ENCODE measurements at regions not wholly inside any gene's neighbourhood (a gene's known extent, or its start where the extent isn't known, plus 50 kb on each side); places are given as distances from the start of the nearest gene placed in this dataset.

DNA sequence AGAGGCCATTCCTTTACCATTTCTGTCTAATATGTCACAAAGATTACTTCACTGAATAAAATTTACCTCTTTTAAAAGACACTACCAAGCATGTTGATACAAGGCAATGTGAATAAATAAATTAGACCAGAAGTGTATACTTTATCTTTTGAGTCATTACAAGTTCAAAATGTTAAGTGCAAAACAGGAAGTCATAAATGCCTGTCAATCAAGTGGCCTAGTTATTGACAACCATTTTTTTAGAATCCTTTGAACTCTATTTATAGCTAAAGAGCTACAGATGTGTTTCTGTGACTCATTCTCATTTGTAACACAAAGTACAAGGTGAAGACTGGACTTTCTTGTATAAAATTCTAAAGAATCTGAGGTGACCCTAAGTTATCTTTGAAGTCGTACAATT, 602.7 kb upstream of the SEMA6A start:
- no peaks in the 10 kb centered on the region; the same call in 1 of the 2 replicates for H3K36me3 Mint-ChIP-seq (ENCODE audit: low read depth)
- TF ChIP-seq, protein P1, sequence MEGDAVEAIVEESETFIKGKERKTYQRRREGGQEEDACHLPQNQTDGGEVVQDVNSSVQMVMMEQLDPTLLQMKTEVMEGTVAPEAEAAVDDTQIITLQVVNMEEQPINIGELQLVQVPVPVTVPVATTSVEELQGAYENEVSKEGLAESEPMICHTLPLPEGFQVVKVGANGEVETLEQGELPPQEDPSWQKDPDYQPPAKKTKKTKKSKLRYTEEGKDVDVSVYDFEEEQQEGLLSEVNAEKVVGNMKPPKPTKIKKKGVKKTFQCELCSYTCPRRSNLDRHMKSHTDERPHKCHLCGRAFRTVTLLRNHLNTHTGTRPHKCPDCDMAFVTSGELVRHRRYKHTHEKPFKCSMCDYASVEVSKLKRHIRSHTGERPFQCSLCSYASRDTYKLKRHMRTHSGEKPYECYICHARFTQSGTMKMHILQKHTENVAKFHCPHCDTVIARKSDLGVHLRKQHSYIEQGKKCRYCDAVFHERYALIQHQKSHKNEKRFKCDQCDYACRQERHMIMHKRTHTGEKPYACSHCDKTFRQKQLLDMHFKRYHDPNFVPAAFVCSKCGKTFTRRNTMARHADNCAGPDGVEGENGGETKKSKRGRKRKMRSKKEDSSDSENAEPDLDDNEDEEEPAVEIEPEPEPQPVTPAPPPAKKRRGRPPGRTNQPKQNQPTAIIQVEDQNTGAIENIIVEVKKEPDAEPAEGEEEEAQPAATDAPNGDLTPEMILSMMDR (IDR thresholded peaks at IDR 0.05) = no peak
- no peak overlapping the region for H3K27ac Mint-ChIP-seq
- H3K9me3 Mint-ChIP-seq = peaks cover 22% of the 10 kb centered on the region
- no peak for DNase-seq
- H3K27me3 Mint-ChIP-seq (ENCODE audit: insufficient read depth) = no peaks in the 10 kb centered on the region
- no peaks in the 10 kb centered on the region for H3K4me1 Mint-ChIP-seq (ENCODE audit: low read depth)
- H3K4me3 Mint-ChIP-seq = no peak overlapping the region

DNA sequence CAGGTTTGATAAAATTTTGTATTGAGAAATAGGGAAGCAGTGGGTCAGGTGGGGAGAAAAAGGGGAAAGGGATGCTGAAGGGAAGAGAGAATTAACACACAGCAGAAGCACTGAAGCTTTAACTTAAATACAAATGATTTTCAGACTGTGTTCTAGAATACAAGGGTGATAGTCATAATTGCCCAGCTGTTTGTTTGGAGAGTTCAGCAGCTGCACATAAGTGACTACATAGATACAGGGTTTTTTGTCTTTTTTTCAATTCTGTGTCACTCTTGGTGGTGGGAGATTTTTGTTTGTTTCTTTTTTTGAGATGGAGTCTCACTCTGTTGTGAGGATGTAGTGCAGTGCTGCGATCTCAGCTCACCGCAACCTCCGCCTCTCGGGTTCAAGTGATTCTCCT, 590.4 kb upstream of the SEMA6A start:
- H3K36me3 Mint-ChIP-seq (ENCODE audit: low read depth) = peaks cover 5% of the 10 kb centered on the region; the same call in 1 of the 2 replicates
- TF ChIP-seq, protein P1 (IDR thresholded peaks at IDR 0.05) = no peak
- H3K4me3 Mint-ChIP-seq = no peak overlapping the region
- H3K9me3 Mint-ChIP-seq = peaks cover 35% of the 10 kb centered on the region
- no peak for DNase-seq
- no peaks in the 10 kb centered on the region for H3K27me3 Mint-ChIP-seq (ENCODE audit: insufficient read depth)
- no peaks in the 10 kb centered on the region for H3K4me1 Mint-ChIP-seq (ENCODE audit: low read depth)
- no peak overlapping the region for H3K27ac Mint-ChIP-seq

DNA sequence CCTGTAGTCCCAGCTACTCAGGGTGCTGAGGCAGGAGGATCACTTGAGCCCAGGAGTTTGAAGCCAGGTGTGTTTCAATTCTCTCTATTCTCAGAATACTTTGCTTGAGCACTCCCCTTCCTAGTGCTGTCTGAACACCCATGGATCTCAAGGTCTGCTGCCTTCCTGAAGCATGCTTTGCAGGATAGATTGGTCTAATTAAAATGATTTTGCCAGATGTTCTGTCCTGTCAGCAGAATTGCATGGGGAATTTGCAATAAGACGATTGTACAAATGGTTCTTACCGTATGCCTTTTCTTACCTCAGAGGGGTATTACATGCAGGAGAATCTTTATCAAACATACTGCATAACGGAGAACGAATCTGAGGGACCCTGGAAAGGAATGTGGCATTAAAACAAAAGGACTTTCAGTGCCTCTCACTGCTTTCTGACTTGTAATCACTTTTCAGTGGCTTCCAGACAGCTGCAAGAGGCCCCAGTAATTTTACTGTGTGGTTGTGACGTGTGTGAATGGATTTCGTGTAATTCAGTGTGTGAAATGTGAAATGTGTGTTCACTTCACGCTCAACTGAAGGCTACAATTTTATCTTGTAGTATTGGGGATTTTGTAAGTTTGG, 587.2 kb upstream of the SEMA6A start:
- Mint-ChIP-seq H3K36me3 (ENCODE audit: low read depth) (peaks cover 5% of the 10 kb centered on the region; the same call in 1 of the 2 replicates), H3K4me3 (no peak overlapping the region), H3K9me3 (peaks cover 30% of the 10 kb centered on the region), H3K4me1 (ENCODE audit: low read depth) (no peaks in the 10 kb centered on the region), H3K27ac (no peak overlapping the region), H3K27me3 (ENCODE audit: insufficient read depth) (no peaks in the 10 kb centered on the region)
- TF ChIP-seq, protein P1 (IDR thresholded peaks at IDR 0.05) = no peak
- no peak for DNase-seq

DNA sequence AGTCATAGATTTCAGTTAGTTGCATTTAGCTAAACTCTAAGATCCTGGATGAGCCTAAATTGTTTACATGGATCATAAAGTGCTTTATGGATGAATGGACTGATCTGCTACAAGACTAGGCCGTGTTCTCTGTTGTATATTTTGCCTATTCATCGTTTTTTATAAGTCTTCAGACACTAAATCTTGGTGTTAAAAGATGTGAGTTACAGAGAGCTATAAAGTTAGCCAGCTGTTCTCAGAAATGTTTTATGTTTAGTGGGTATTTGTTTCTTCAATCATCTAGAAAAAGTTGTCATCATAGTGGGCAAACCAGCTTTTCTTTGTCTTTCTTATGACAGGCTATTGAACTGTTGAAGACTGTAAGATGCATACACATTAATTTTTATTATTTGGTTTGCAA, 585.8 kb upstream of the SEMA6A start:
- H3K36me3 Mint-ChIP-seq (ENCODE audit: low read depth) = peaks cover 5% of the 10 kb centered on the region; the same call in 1 of the 2 replicates
- H3K27ac Mint-ChIP-seq = no peak overlapping the region
- H3K27me3 Mint-ChIP-seq (ENCODE audit: insufficient read depth) = no peaks in the 10 kb centered on the region
- no peaks in the 10 kb centered on the region for H3K4me1 Mint-ChIP-seq (ENCODE audit: low read depth)
- no peak for DNase-seq
- TF ChIP-seq, protein P1 (IDR thresholded peaks at IDR 0.05) = no peak
- H3K4me3 Mint-ChIP-seq = no peak overlapping the region
- peaks cover 38% of the 10 kb centered on the region for H3K9me3 Mint-ChIP-seq

DNA sequence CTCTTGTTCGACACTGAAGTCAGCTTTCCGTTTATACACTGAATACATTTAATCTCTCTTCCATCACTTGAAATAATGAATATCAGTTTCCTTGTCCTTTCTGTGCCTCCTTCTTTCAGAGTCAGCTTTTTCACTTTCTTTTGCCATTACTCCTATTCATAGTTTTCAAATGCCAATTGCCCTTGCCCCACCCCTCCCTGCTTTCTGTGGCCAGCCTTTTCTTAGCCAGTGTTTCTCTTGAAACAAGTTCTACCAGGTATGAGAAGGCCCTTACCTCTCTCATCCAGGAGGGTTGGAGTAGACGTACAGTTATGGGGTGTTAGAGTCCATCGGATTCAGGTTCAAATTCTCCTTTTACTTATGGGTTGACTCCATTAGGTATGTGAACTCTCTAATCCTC, 574.7 kb upstream of the SEMA6A start:
- no peak for DNase-seq
- Mint-ChIP-seq H3K36me3 (ENCODE audit: low read depth) (no peaks in the 10 kb centered on the region), H3K9me3 (peaks cover 31% of the 10 kb centered on the region), H3K4me1 (ENCODE audit: low read depth) (no peaks in the 10 kb centered on the region), H3K4me3 (no peak overlapping the region), H3K27ac (no peak overlapping the region), H3K27me3 (ENCODE audit: insufficient read depth) (no peaks in the 10 kb centered on the region; the same call in 1 of the 2 replicates)
- TF ChIP-seq, protein P1 (IDR thresholded peaks at IDR 0.05) = no peak

Data from HFFc6 (cell line).